Omental fat pad (tissue), 3 donors: ENCODE measurements at regions not wholly inside any gene's neighbourhood (a gene's known extent, or its start where the extent isn't known, plus 50 kb on each side); places are given as distances from the start of the nearest gene placed in this dataset.

ENCODE experiments used
- ATAC-seq: fragments of 150-250 bp; one replicate; pipeline ENCODE4 v1.9.1; 2016; ENCODE audit warnings: mild to moderate bottlenecking, moderate library complexity; ENCODE audit not compliant: low FRiP score
- DNase-seq: peaks from one replicate; pipeline ENCODE4 v3.0.0-alpha.2; 2019; ENCODE audit warnings: low spot score
- CTCF ChIP-seq, 3 donors: fragments of 450-650 bp; IDR thresholded peaks; one replicate each; pipeline ENCODE4 v1.5.1; 2016 to 2017; ENCODE audit warnings: antibody characterized with exemption in 3 of 3, mild to moderate bottlenecking in 3 of 3, moderate library complexity in 2 of 3

GRCh38 chr5:158283397-158283796 is 424.5 kb upstream of the CLINT1 start:
- ATAC-seq, result no peak
- TF ChIP-seq CTCF (IDR thresholded peaks at IDR 0.05), result no peak
- no peak for DNase-seq

- no peak for DNase-seq
- ATAC-seq, result no peak
- no peak for TF ChIP-seq CTCF (IDR thresholded peaks at IDR 0.05)
Observed at GRCh38 chr5:158278216-158278925, 419.4 kb upstream of the CLINT1 start.

GRCh38 chr5:158277276-158277675 is 418.3 kb upstream of the CLINT1 start:
- TF ChIP-seq CTCF (IDR thresholded peaks at IDR 0.05), result no peak
- no peak for DNase-seq
- ATAC-seq, result no peak

GRCh38 chr5:158276692-158277091 is 417.7 kb upstream of the CLINT1 start:
- DNase-seq, result no peak
- no peak for TF ChIP-seq CTCF (IDR thresholded peaks at IDR 0.05)
- ATAC-seq, result no peak

- DNase-seq (no peak), ATAC-seq (no peak)
- no peak for TF ChIP-seq CTCF (IDR thresholded peaks at IDR 0.05)
Observed at GRCh38 chr5:158275511-158275910, 416.6 kb upstream of the CLINT1 start.

GRCh38 chr5:158273035-158273434 is 414.1 kb upstream of the CLINT1 start:
- TF ChIP-seq CTCF (IDR thresholded peaks at IDR 0.05), result no peak
- no peak for DNase-seq
- no peak for ATAC-seq

- DNase-seq (no peak), ATAC-seq (no peak)
- TF ChIP-seq CTCF (IDR thresholded peaks at IDR 0.05), result no peak
Observed at GRCh38 chr5:158272409-158272808, 413.5 kb upstream of the CLINT1 start.
